Tibial nerve (tissue), 4 donors: ENCODE measurements at regions not wholly inside any gene's neighbourhood (a gene's known extent, or its start where the extent isn't known, plus 50 kb on each side); places are given as distances from the start of the nearest gene placed in this dataset.

Experiments
- DNase-seq, 2 donors: peaks; one replicate each; pipeline ENCODE4 v3.0.0-alpha.2; 2019; ENCODE audit warnings: low spot score in 2 of 2
- H3K27ac ChIP-seq, 4 donors: fragments of 200-600 bp; sonication (generic) in 3 of 4; one replicate each; pipeline ENCODE4 v1.5.1; 2017 to 2019; ENCODE audit warnings: mild to moderate bottlenecking in 1 of 4
- H3K27me3 ChIP-seq, 2 donors: fragments of 200-600 bp; sonication (generic) in 1 of 2; one replicate each; pipeline versions ENCODE4 v1.5.1 to v1.6.0; 2017 to 2019
- H3K36me3 ChIP-seq, 3 donors: fragments of 200-600 bp; sonication (generic); one replicate each; pipeline ENCODE4 v1.5.1; 2018 to 2019
- H3K4me1 ChIP-seq, 4 donors: fragments of 200-600 bp; sonication (generic) in 3 of 4; one replicate each; pipeline ENCODE4 v1.5.1; 2017 to 2019
- H3K4me3 ChIP-seq, 4 donors: fragments of 200-600 bp; sonication (generic) in 3 of 4; one replicate each; pipeline ENCODE4 v1.5.1; 2017 to 2019; ENCODE audit warnings: mild to moderate bottlenecking in 1 of 4, moderate library complexity in 1 of 4
- H3K9me3 ChIP-seq, 4 donors: fragments of 200-600 bp; sonication (generic) in 3 of 4; one replicate each; pipeline ENCODE4 v1.5.1; 2017 to 2019
- CTCF ChIP-seq, 5 experiments: fragments of 200-600 bp in 3 of 5; fragments of 450-650 bp in 2 of 5; sonication (generic) in 3 of 5; IDR thresholded peaks; one replicate each; pipeline ENCODE4 v1.5.1; 2016 to 2019; ENCODE audit warnings: antibody characterized with exemption in 5 of 5, mild to moderate bottlenecking in 3 of 5, moderate library complexity in 2 of 5
- EP300 ChIP-seq, 2 donors: sonication (generic); formaldehyde crosslinking; IDR thresholded peaks; one replicate each; pipeline ENCODE4 v1.6.1; 2017; ENCODE audit warnings: antibody characterized with exemption in 2 of 2, mild to moderate bottlenecking in 1 of 2
- POLR2A ChIP-seq, 2 donors: fragments of 450-650 bp; IDR thresholded peaks; one replicate each; pipeline ENCODE4 v1.6.1; 2017; ENCODE audit warnings: antibody characterized with exemption in 2 of 2, mild to moderate bottlenecking in 2 of 2, moderate library complexity in 2 of 2
- WGBS, 2 donors: methylation state at CpG; one replicate each; pipeline ENCODE4 v1.1.5; 2018; 5-methylcytosine and 5-hydroxymethylcytosine counted together

GRCh38 chr6:21521276-21521675, 72.3 kb upstream of the SOX4 start:
- Histone ChIP-seq H3K9me3 (no peaks in the 10 kb centered on the region), H3K4me3 (no peak overlapping the region), H3K27me3 (no peaks in the 10 kb centered on the region), H3K36me3 (no peaks in the 10 kb centered on the region), H3K4me1 (no peaks in the 10 kb centered on the region), H3K27ac (no peak overlapping the region)
- DNase-seq: no peak
- TF ChIP-seq EP300 (IDR thresholded peaks at IDR 0.05) (no peak), POLR2A (IDR thresholded peaks at IDR 0.05) (no peak), CTCF (IDR thresholded peaks at IDR 0.05) (no peak)
- WGBS, 2 donors: 71 to 73% methylated on average over 4 of the region's 4 CpGs

- Histone ChIP-seq H3K36me3 (no peaks in the 10 kb centered on the region), H3K27ac (no peak overlapping the region), H3K27me3 (no peaks in the 10 kb centered on the region), H3K4me3 (no peak overlapping the region), H3K4me1 (no peaks in the 10 kb centered on the region), H3K9me3 (no peaks in the 10 kb centered on the region)
- WGBS, 2 donors: 90% methylated on average over 14 of the region's 14 CpGs
- DNase-seq: no peak
- no peak for TF ChIP-seq POLR2A (IDR thresholded peaks at IDR 0.05)
- TF ChIP-seq EP300 (IDR thresholded peaks at IDR 0.05): no peak
Measured at GRCh38 chr6:21522143-21522747, 71.3 kb upstream of the SOX4 start.

- 77 to 80% methylated on average over 21 of the region's 21 CpGs for WGBS, 2 donors
- no peak for TF ChIP-seq CTCF (IDR thresholded peaks at IDR 0.05)
- TF ChIP-seq POLR2A (IDR thresholded peaks at IDR 0.05): no peak
- TF ChIP-seq EP300 (IDR thresholded peaks at IDR 0.05): no peak
- Histone ChIP-seq H3K36me3 (no peaks in the 10 kb centered on the region), H3K4me1 (no peaks in the 10 kb centered on the region), H3K4me3 (no peak overlapping the region), H3K27me3 (no peaks in the 10 kb centered on the region), H3K9me3 (no peaks in the 10 kb centered on the region), H3K27ac (no peak overlapping the region)
- no peak for DNase-seq
Measured at GRCh38 chr6:21522797-21523456, 70.6 kb upstream of the SOX4 start.

- H3K4me3 ChIP-seq: no peak overlapping the region
- H3K4me1 ChIP-seq: no peaks in the 10 kb centered on the region
- TF ChIP-seq CTCF (IDR thresholded peaks at IDR 0.05) (no peak), POLR2A (IDR thresholded peaks at IDR 0.05) (no peak), EP300 (IDR thresholded peaks at IDR 0.05) (no peak)
- 75 to 94% methylated on average over 3 of the region's 3 CpGs for WGBS, 2 donors
- no peaks in the 10 kb centered on the region for H3K9me3 ChIP-seq
- no peaks in the 10 kb centered on the region for H3K27me3 ChIP-seq
- H3K27ac ChIP-seq: no peak overlapping the region
- no peak for DNase-seq
- H3K36me3 ChIP-seq: no peaks in the 10 kb centered on the region
Measured at GRCh38 chr6:21523652-21524051, 69.9 kb upstream of the SOX4 start.

- WGBS, 2 donors: 65 to 76% methylated on average over 4 of the region's 4 CpGs
- no peaks in the 10 kb centered on the region for H3K4me1 ChIP-seq
- DNase-seq: no peak
- H3K4me3 ChIP-seq: no peak overlapping the region
- TF ChIP-seq EP300 (IDR thresholded peaks at IDR 0.05) (no peak), CTCF (IDR thresholded peaks at IDR 0.05) (no peak), POLR2A (IDR thresholded peaks at IDR 0.05) (no peak)
- no peaks in the 10 kb centered on the region for H3K36me3 ChIP-seq
- no peaks in the 10 kb centered on the region for H3K9me3 ChIP-seq
- H3K27ac ChIP-seq: no peak overlapping the region
- H3K27me3 ChIP-seq: no peaks in the 10 kb centered on the region
Measured at GRCh38 chr6:21524201-21524600, 69.3 kb upstream of the SOX4 start.
